OCI-LY7 (cell line): ENCODE measurements at regions not wholly inside any gene's neighbourhood (a gene's known extent, or its start where the extent isn't known, plus 50 kb on each side); places are given as distances from the start of the nearest gene placed in this dataset.

Experiments used
- BruUV-seq: library from RNA; stranded (reverse); fragments of 400-500 nt; replicated peaks from 2 replicates; lab custom pipeline; 2021; lab: Mats Ljungman, UMichigan
- CTCF ChIA-PET: fragments of 300-600 bp; sonication (Branson Sonifier 250); formaldehyde crosslinking; loops from one replicate; lab custom pipeline; 2022; ENCODE audit warnings: antibody characterized with exemption; ENCODE audit not compliant: unreplicated experiment; lab: Charles Lee
- POLR2A ChIA-PET: fragments of 300-600 bp; sonication (Branson Sonifier 250); formaldehyde crosslinking; loops from one replicate; lab custom pipeline; 2022; ENCODE audit warnings: antibody characterized with exemption; lab: Charles Lee
- DNase-seq: peaks from one replicate; pipeline ENCODE4 v3.0.0-alpha.2; 2015; ENCODE audit warnings: low spot score
- H2AFZ ChIP-seq: fragments of 200-600 bp; sonication (generic), shearing (Covaris generic); 2 replicates; pipeline ENCODE4 v1.6.1; 2014; ENCODE audit warnings: mild to moderate bottlenecking, antibody characterized with exemption, low read length, moderate library complexity
- H3K27ac ChIP-seq: fragments of 200-600 bp; sonication (generic); 2 replicates; pipeline ENCODE4 v1.5.1; 2014; ENCODE audit warnings: mixed run types, low read depth, mild to moderate bottlenecking, moderate library complexity, low read length, inconsistent platforms; ENCODE audit not compliant: poor library complexity, severe bottlenecking
- H3K36me3 ChIP-seq: fragments of 200-600 bp; sonication (generic); 2 replicates; pipeline ENCODE4 v1.6.1; 2014; ENCODE audit warnings: mild to moderate bottlenecking, antibody characterized with exemption, low read length, moderate library complexity, mixed read lengths; ENCODE audit not compliant: insufficient read depth
- H3K4me1 ChIP-seq: fragments of 200-600 bp; sonication (generic); 2 replicates; pipeline ENCODE4 v1.5.1; 2014; ENCODE audit warnings: mild to moderate bottlenecking, low read length; ENCODE audit not compliant: insufficient read depth, poor library complexity, severe bottlenecking
- H3K4me2 ChIP-seq: fragments of 200-600 bp; sonication (generic); 2 replicates; pipeline ENCODE4 v1.6.1; 2014; ENCODE audit warnings: mild to moderate bottlenecking, low read length
- H3K4me3 ChIP-seq: fragments of 200-600 bp; sonication (generic); 2 replicates; pipeline ENCODE4 v1.5.1; 2014; ENCODE audit warnings: mild to moderate bottlenecking, low read depth, low read length; ENCODE audit not compliant: poor library complexity, severe bottlenecking
- H3K79me2 ChIP-seq: fragments of 200-600 bp; sonication (generic); 2 replicates; pipeline ENCODE4 v1.6.1; 2016; ENCODE audit warnings: low read depth, mild to moderate bottlenecking, low read length, moderate library complexity, mixed read lengths; ENCODE audit not compliant: insufficient read depth
- H3K9me2 ChIP-seq: fragments of 200-600 bp; sonication (generic); 2 replicates; pipeline ENCODE4 v1.6.1; 2016; ENCODE audit warnings: mild to moderate bottlenecking, low read length, mixed read lengths; ENCODE audit not compliant: insufficient read depth
- H3K9me3 ChIP-seq: fragments of 200-600 bp; sonication (generic); 2 replicates; pipeline ENCODE4 v1.6.1; 2014; ENCODE audit warnings: mild to moderate bottlenecking, mixed run types, low read length, mixed read lengths
- H4K20me1 ChIP-seq: fragments of 200-600 bp; sonication (generic); 2 replicates; pipeline ENCODE4 v1.6.1; 2014; ENCODE audit warnings: mild to moderate bottlenecking, antibody characterized with exemption, low read length, moderate library complexity, mixed read lengths; ENCODE audit not compliant: insufficient read depth
- EZH2phosphoT487 ChIP-seq: fragments of 200-600 bp; sonication (generic); IDR thresholded peaks from 2 replicates; pipeline ENCODE4 v1.6.1; 2018; ENCODE audit warnings: low read depth, borderline replicate concordance, mild to moderate bottlenecking, mixed run types, antibody characterized with exemption, low read length, moderate library complexity, mixed read lengths
- intact Hi-C: fragments of 100-400 bp; cut with micrococcal nuclease; formaldehyde crosslinking; loops from one replicate; pipeline ENCODE4 v1.10.0; 2022; ENCODE audit not compliant: unreplicated experiment
- TF ChIP-seq, protein P1 (sequence below): fragments of 200-600 bp; sonication (generic); conservative IDR thresholded peaks from 2 replicates; pipeline ENCODE4 v1.5.1; 2014; ENCODE audit warnings: mild to moderate bottlenecking, antibody characterized with exemption, low read length, moderate library complexity, mixed read lengths

DNA sequence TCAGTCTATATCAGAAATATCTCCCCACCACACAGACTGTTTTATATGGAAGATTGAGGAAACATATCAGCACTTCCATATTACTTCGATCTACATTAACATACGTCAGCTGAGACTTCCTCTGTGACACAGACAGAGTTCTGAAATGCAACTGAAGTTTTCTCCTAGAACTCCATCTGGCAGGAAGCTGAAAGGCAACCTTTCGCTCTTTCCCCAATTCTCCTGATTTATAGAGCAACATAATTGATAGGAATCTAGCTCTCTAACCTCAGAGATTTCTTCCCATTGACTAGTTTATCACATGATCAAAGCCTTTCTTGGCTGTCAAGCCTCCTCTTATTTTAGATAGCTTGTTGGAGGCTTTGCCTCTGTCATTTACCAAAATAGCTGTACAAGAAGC, 806.7 kb upstream of the CHAC2 start:
- CTCF ChIA-PET: no interaction called here
- TF ChIP-seq, protein P1, sequence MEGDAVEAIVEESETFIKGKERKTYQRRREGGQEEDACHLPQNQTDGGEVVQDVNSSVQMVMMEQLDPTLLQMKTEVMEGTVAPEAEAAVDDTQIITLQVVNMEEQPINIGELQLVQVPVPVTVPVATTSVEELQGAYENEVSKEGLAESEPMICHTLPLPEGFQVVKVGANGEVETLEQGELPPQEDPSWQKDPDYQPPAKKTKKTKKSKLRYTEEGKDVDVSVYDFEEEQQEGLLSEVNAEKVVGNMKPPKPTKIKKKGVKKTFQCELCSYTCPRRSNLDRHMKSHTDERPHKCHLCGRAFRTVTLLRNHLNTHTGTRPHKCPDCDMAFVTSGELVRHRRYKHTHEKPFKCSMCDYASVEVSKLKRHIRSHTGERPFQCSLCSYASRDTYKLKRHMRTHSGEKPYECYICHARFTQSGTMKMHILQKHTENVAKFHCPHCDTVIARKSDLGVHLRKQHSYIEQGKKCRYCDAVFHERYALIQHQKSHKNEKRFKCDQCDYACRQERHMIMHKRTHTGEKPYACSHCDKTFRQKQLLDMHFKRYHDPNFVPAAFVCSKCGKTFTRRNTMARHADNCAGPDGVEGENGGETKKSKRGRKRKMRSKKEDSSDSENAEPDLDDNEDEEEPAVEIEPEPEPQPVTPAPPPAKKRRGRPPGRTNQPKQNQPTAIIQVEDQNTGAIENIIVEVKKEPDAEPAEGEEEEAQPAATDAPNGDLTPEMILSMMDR: no peak
- no peak for TF ChIP-seq EZH2phosphoT487
- Histone ChIP-seq H3K79me2 (no peaks in the 10 kb centered on the region), H2AFZ (no peak overlapping the region), H3K4me2 (no peak overlapping the region), H3K9me2 (no peaks in the 10 kb centered on the region), H3K27ac (no peak overlapping the region), H3K36me3 (no peaks in the 10 kb centered on the region), H3K9me3 (no peaks in the 10 kb centered on the region), H3K4me1 (no peaks in the 10 kb centered on the region), H4K20me1 (no peaks in the 10 kb centered on the region), H3K4me3 (no peak overlapping the region)
- intact Hi-C loops: no loop called here
- POLR2A ChIA-PET: no interaction called here
- no peak for DNase-seq
- no TSS peak for BruUV-seq

DNA sequence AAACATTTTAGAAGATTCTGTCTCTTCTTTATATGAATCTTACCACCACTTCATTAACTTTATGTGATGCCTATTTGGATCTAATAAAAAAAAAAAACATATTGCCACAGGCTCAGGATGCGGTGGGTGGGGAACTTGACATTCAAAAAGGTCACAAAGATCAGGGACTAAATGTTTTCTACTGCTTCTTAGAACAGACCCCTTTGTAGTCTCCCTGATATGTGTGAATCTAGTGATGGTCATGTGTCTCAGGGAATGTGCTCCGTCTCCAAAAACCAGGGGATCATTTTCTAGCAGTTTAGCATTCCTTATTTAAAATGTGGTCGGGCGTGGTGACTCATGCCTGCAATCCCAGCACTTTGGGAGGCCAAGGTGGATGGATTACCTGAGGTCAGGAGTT, 807.8 kb upstream of the CHAC2 start:
- CTCF ChIA-PET: no interaction called here
- Histone ChIP-seq H3K9me2 (no peaks in the 10 kb centered on the region), H3K4me3 (no peak overlapping the region), H3K4me2 (no peak overlapping the region), H3K27ac (no peak overlapping the region), H4K20me1 (no peaks in the 10 kb centered on the region), H2AFZ (no peak overlapping the region), H3K36me3 (no peaks in the 10 kb centered on the region), H3K9me3 (no peaks in the 10 kb centered on the region), H3K79me2 (no peaks in the 10 kb centered on the region), H3K4me1 (no peaks in the 10 kb centered on the region)
- DNase-seq: no peak
- POLR2A ChIA-PET: no interaction called here
- BruUV-seq: no TSS peak
- TF ChIP-seq, protein P1: no peak
- no peak for TF ChIP-seq EZH2phosphoT487
- intact Hi-C loops: no loop called here

DNA sequence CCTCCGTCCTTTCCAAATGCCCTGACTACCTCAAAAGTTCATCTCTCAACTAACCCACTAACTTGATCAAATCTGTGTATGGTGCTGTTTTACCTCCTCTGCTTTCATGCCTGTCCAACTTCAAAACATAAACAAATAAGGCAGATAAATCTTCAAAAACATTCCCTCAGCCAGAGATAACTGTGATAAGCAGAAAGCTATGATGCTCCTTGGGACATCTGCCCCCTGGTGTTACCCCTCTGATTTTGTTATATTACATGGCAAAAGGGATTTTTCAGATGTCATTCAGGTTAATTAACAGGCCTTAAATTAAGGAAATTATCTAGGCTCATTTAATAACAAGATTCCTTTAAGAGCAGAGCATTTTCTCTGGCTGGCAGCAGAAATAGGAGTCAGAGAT, 810.8 kb upstream of the CHAC2 start:
- TF ChIP-seq EZH2phosphoT487: no peak
- TF ChIP-seq, protein P1: 0 out of 2 replicates have a peak, but pooled peaks have one; percentile 25
- Histone ChIP-seq H3K4me1 (no peaks in the 10 kb centered on the region), H2AFZ (no peak overlapping the region), H3K9me3 (no peaks in the 10 kb centered on the region), H3K27ac (no peak overlapping the region), H3K9me2 (no peaks in the 10 kb centered on the region), H4K20me1 (no peaks in the 10 kb centered on the region), H3K36me3 (no peaks in the 10 kb centered on the region), H3K79me2 (no peaks in the 10 kb centered on the region), H3K4me2 (no peak overlapping the region), H3K4me3 (no peak overlapping the region)
- CTCF ChIA-PET: no interaction called here
- intact Hi-C loops: no loop called here
- no peak for DNase-seq
- POLR2A ChIA-PET: interaction anchor here (0.7 kb wide), 1 partner anchor 15 kb away, joined by 4 read pairs; no protein-coding TSS in a partner anchor
- BruUV-seq: no TSS peak
